Gastroesophageal sphincter (tissue), 4 donors: ENCODE measurements at regions not wholly inside any gene's neighbourhood (a gene's known extent, or its start where the extent isn't known, plus 50 kb on each side); places are given as distances from the start of the nearest gene placed in this dataset.

ENCODE experiments used
- ATAC-seq: fragments of 150-250 bp; one replicate; pipeline ENCODE4 v1.9.1; 2016; ENCODE audit warnings: mild to moderate bottlenecking, moderate library complexity
- H3K27ac ChIP-seq, 4 donors: fragments of 200-600 bp; sonication (generic) in 3 of 4; 1 replicate in 3 of 4; 2 replicates in 1 of 4; pipeline ENCODE4 v1.5.1; 2016 to 2019
- H3K27me3 ChIP-seq: fragments of 200-600 bp; sonication (generic); one replicate; pipeline ENCODE4 v1.5.1; 2019
- H3K36me3 ChIP-seq, 2 donors: fragments of 200-600 bp; sonication (generic); one replicate each; pipeline ENCODE4 v1.5.1; 2019; ENCODE audit warnings: control low read depth in 1 of 2
- H3K4me1 ChIP-seq, 3 donors: fragments of 200-600 bp; sonication (generic); 1 replicate in 2 of 3; 2 replicates in 1 of 3; pipeline ENCODE4 v1.5.1; 2016 to 2019; ENCODE audit warnings: control low read depth in 2 of 3
- H3K4me3 ChIP-seq, 2 donors: fragments of 200-600 bp; sonication (generic); one replicate each; pipeline ENCODE4 v1.5.1; 2019; ENCODE audit warnings: mild to moderate bottlenecking in 1 of 2, moderate library complexity in 1 of 2
- H3K9me3 ChIP-seq, 3 donors: fragments of 200-600 bp; sonication (generic); one replicate each; pipeline ENCODE4 v1.5.1; 2017 to 2019; ENCODE audit warnings: control low read depth in 2 of 3
- EP300 ChIP-seq: sonication (generic); formaldehyde crosslinking; IDR thresholded peaks from one replicate; pipeline ENCODE4 v1.6.1; 2017; ENCODE audit warnings: antibody characterized with exemption, mild to moderate bottlenecking
- POLR2A ChIP-seq, 2 donors: fragments of 450-650 bp; IDR thresholded peaks; one replicate each; pipeline ENCODE4 v1.6.1; 2017; ENCODE audit warnings: antibody characterized with exemption in 2 of 2, mild to moderate bottlenecking in 2 of 2, moderate library complexity in 1 of 2
- POLR2AphosphoS5 ChIP-seq: sonication (generic); formaldehyde crosslinking; IDR thresholded peaks from one replicate; pipeline ENCODE4 v1.6.1; 2017; ENCODE audit warnings: antibody characterized with exemption
- WGBS, 2 donors: methylation state at CpG; one replicate each; pipeline ENCODE4 v1.1.5; 2018; ENCODE audit warnings: low coverage in 1 of 2; 5-methylcytosine and 5-hydroxymethylcytosine counted together
- TF ChIP-seq, protein P1 (sequence below), 4 experiments: fragments of 200-600 bp in 2 of 4; fragments of 450-650 bp in 2 of 4; sonication (generic) in 1 of 4; IDR thresholded peaks; one replicate each; pipeline ENCODE4 v1.5.1; 2017 to 2019; ENCODE audit warnings: antibody characterized with exemption in 4 of 4, mild to moderate bottlenecking in 2 of 4, moderate library complexity in 2 of 4

DNA sequence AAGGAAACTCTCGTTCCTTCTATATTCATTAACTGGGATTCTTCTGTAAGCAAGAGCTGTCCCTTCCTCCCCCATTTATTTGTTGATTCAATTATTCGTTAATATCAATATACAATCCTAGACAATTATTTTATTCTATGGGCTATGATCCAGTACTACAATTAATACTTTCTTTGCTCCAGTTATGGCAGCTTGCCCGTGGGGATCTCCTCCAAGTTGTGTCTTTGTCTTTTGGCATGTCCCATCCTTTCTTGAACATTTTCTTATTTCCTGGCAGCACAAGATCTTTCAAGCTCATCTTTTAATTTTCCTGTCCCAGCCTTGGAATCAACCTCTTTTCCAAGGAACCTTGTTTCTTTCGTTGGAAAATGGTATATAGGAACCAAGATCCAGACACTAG lies 249.3 kb downstream of the GAS1 start:
- Histone ChIP-seq H3K27ac (no peak overlapping the region), H3K4me1 (peaks cover 6 to 21% (median 10%) of the 10 kb centered on the region in 3 donors), H3K9me3 (no peaks in the 10 kb centered on the region), H3K27me3 (no peaks in the 10 kb centered on the region), H3K36me3 (no peaks in the 10 kb centered on the region), H3K4me3 (no peak overlapping the region)
- TF ChIP-seq POLR2A (IDR thresholded peaks at IDR 0.05) (no peak), POLR2AphosphoS5 (no peak), EP300 (no peak)
- TF ChIP-seq, protein P1, sequence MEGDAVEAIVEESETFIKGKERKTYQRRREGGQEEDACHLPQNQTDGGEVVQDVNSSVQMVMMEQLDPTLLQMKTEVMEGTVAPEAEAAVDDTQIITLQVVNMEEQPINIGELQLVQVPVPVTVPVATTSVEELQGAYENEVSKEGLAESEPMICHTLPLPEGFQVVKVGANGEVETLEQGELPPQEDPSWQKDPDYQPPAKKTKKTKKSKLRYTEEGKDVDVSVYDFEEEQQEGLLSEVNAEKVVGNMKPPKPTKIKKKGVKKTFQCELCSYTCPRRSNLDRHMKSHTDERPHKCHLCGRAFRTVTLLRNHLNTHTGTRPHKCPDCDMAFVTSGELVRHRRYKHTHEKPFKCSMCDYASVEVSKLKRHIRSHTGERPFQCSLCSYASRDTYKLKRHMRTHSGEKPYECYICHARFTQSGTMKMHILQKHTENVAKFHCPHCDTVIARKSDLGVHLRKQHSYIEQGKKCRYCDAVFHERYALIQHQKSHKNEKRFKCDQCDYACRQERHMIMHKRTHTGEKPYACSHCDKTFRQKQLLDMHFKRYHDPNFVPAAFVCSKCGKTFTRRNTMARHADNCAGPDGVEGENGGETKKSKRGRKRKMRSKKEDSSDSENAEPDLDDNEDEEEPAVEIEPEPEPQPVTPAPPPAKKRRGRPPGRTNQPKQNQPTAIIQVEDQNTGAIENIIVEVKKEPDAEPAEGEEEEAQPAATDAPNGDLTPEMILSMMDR (IDR thresholded peaks at IDR 0.05), result no peak
- ATAC-seq, result no peak
- 44 to 48% methylated on average over 3 to 4 of the region's 4 CpGs for WGBS, 2 donors

DNA sequence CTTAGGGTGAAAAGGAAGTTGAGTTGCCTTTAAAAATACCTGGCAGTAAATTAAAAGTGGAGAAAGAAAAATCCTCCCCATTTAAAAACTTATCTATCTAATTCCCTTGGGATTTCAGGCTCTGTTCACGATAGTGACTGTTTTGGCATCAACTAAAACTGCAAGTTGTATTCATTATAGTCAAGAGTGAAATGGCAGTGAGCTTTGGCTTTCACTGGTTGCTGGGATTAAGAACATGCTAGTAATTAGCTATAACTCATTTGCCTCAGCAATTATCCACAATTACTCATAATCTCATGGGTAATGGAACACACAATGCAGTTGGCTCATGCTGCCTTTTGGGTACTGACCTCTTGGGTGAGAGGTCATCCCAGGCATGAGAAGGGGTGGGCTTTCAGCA lies 250.1 kb downstream of the GAS1 start:
- no peak overlapping the region for H3K27ac ChIP-seq
- H3K27me3 ChIP-seq, result no peaks in the 10 kb centered on the region
- H3K4me3 ChIP-seq, result no peak overlapping the region
- ATAC-seq, result no peak
- peaks cover 6 to 21% (median 10%) of the 10 kb centered on the region in 3 donors for H3K4me1 ChIP-seq
- H3K9me3 ChIP-seq, result no peaks in the 10 kb centered on the region
- H3K36me3 ChIP-seq, result no peaks in the 10 kb centered on the region
- 10% methylated on average over 1 of the region's 1 CpG; no CpG with 5 or more reads in 1 of the 2 donors for WGBS, 2 donors
- no peak for TF ChIP-seq POLR2A (IDR thresholded peaks at IDR 0.05)
- no peak for TF ChIP-seq POLR2AphosphoS5
- TF ChIP-seq, protein P1 (IDR thresholded peaks at IDR 0.05), result no peak
- no peak for TF ChIP-seq EP300

DNA sequence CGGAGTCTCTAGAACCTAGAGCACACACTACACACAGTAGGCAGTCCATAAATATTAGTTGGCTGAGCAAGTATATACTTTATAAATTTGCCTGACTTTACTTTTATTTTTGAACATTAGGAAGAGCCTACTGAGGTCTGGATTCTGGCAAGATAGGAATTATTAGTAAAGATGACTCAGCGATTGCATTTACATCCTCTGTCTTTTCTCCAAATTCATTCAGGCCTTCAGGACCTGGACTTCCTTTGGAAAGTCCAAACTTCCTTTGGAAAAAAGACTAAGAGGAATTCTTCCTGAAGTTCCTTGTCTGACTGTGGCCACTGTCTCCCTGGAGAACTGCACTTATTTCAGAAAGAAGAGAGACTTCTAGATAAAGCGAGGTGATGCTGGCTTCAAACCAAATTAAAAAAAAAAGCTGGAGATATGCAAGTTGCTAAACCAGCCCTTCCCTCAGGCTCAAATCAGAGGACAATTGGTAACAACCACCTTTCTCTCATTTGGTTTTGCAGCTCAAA lies 251.3 kb downstream of the GAS1 start:
- H3K4me1 ChIP-seq, result peaks cover 6 to 13% (median 7%) of the 10 kb centered on the region in 3 donors
- 64 to 83% methylated on average over 3 of the region's 3 CpGs for WGBS, 2 donors
- H3K4me3 ChIP-seq, result no peak overlapping the region
- H3K27me3 ChIP-seq, result no peaks in the 10 kb centered on the region
- no peak for ATAC-seq
- no peaks in the 10 kb centered on the region for H3K9me3 ChIP-seq
- no peak for TF ChIP-seq POLR2A (IDR thresholded peaks at IDR 0.05)
- TF ChIP-seq EP300, result no peak
- TF ChIP-seq, protein P1 (IDR thresholded peaks at IDR 0.05), result no peak
- no peak for TF ChIP-seq POLR2AphosphoS5
- H3K36me3 ChIP-seq, result no peaks in the 10 kb centered on the region
- H3K27ac ChIP-seq, result no peak overlapping the region

DNA sequence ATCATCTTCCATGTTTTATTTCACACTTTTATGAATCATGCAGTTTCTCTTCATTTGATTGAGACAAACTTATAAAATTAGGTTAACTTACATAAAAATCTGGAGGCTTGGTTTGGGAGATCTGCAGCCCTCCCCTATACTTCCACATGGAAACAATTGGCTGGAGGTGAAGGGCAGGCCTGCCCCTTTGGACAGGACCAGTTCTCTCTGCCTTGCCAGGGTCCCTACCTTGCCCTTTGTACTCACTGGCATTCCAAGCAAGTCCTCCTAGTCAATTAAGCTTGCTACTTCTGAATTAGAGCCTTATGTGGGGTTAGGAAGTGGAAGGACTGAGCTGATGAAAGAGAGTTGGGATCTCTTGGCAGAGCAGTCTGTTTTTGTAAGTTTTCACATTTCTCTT lies 257.3 kb downstream of the GAS1 start:
- no peak for ATAC-seq
- Histone ChIP-seq H3K9me3 (no peaks in the 10 kb centered on the region), H3K4me3 (no peak overlapping the region), H3K27ac (no peak overlapping the region), H3K27me3 (no peaks in the 10 kb centered on the region), H3K36me3 (no peaks in the 10 kb centered on the region), H3K4me1 (no peaks in the 10 kb centered on the region)
- no peak for TF ChIP-seq EP300
- no peak for TF ChIP-seq POLR2AphosphoS5
- TF ChIP-seq, protein P1 (IDR thresholded peaks at IDR 0.05), result no peak
- TF ChIP-seq POLR2A (IDR thresholded peaks at IDR 0.05), result no peak

DNA sequence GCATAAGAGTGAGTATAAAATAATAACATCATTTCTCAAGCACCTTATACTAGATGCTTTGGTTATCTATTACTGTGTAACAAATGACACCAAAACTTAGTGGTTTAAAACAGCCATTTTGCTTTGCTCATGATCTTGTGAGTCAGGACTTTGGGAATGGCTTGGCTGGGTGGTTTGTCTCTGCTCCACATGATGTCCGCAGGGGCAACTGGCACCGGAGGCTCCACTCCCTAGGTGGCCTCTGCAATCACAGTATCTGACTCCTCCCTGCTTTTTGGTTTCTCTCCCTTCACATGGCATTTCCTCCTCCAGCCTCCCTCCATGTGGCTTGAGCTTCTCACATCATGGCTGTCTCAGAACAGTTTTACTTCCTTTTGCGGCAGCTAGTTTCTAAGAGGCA lies 259.5 kb downstream of the GAS1 start:
- no peaks in the 10 kb centered on the region for H3K36me3 ChIP-seq
- no peak overlapping the region for H3K4me3 ChIP-seq
- H3K9me3 ChIP-seq, result no peaks in the 10 kb centered on the region
- 96% methylated on average over 3 of the region's 3 CpGs; no CpG with 5 or more reads in 1 of the 2 donors for WGBS, 2 donors
- no peak for TF ChIP-seq EP300
- no peak for TF ChIP-seq POLR2AphosphoS5
- TF ChIP-seq, protein P1 (IDR thresholded peaks at IDR 0.05), result no peak
- no peak for TF ChIP-seq POLR2A (IDR thresholded peaks at IDR 0.05)
- no peak overlapping the region for H3K27ac ChIP-seq
- H3K4me1 ChIP-seq, result peaks cover 0 to 11% (median 0%) of the 10 kb centered on the region in 3 donors
- H3K27me3 ChIP-seq, result no peaks in the 10 kb centered on the region
- ATAC-seq, result no peak
